SK-N-SH (cell line): ENCODE measurements at regions not wholly inside any gene's neighbourhood (a gene's known extent, or its start where the extent isn't known, plus 50 kb on each side); places are given as distances from the start of the nearest gene placed in this dataset.

Source experiments
- CTCF ChIA-PET: fragments of 300-600, 350-600 bp; formaldehyde crosslinking; extraction: SDS; loops from one replicate; lab custom pipeline; 2021; lab: Yijun Ruan, JAX
- POLR2A ChIA-PET: fragments of 350-600 bp; sonication (Branson Sonifier 250); formaldehyde crosslinking; extraction: SDS; loops from one replicate; lab custom pipeline; 2020; ENCODE audit warnings: antibody characterized with exemption, inconsistent platforms; lab: Yijun Ruan, JAX
- DNase-seq: peaks from one replicate; pipeline ENCODE4 v3.0.0; 2012
- H2AFZ ChIP-seq: fragments of 200-600 bp; sonication (generic); 2 replicates; pipeline ENCODE4 v1.8.1; 2016; ENCODE audit warnings: antibody characterized with exemption, mild to moderate bottlenecking, low read depth
- H3F3A ChIP-seq: fragments of 200-600 bp; sonication (generic); replicated peaks from 2 replicates; pipeline ENCODE3; 2016; ENCODE audit warnings: antibody characterized with exemption, mild to moderate bottlenecking; ENCODE audit not compliant: insufficient read depth
- H3K27ac ChIP-seq, 2 experiments: fragments of 200-500 bp in 1 of 2; fragments of 200-600 bp in 1 of 2; sonication (Bioruptor generic) in 1 of 2; sonication (generic), shearing (Covaris generic) in 1 of 2; 2 replicates each; pipeline versions ENCODE4 v1.5.1 to v1.6.1; 2014 to 2016; ENCODE audit warnings: low read depth in 2 of 2, inconsistent platforms in 1 of 2, low read length in 1 of 2, mild to moderate bottlenecking in 1 of 2, mixed read lengths in 1 of 2
- H3K27me3 ChIP-seq: fragments of 200-600 bp; sonication (generic), shearing (Covaris generic); 2 replicates; pipeline ENCODE4 v1.6.1; 2016; ENCODE audit warnings: mixed run types; ENCODE audit not compliant: insufficient read depth
- H3K36me3 ChIP-seq, 2 experiments: fragments of 200-500 bp in 1 of 2; fragments of 200-600 bp in 1 of 2; sonication (Bioruptor generic) in 1 of 2; sonication (generic) in 1 of 2; replicated peaks in 1 of 2; 2 replicates each; pipeline versions ENCODE3 to v1.5.1; 2014 to 2016; ENCODE audit warnings: low read length in 1 of 2, mild to moderate bottlenecking in 1 of 2; ENCODE audit not compliant: insufficient read depth in 2 of 2, control insufficient read depth in 1 of 2
- H3K4me1 ChIP-seq, 2 experiments: fragments of 200-500 bp in 1 of 2; fragments of 200-600 bp in 1 of 2; sonication (Bioruptor generic) in 1 of 2; sonication (generic), shearing (Covaris generic) in 1 of 2; 2 replicates each; pipeline versions ENCODE4 v1.5.1 to v1.6.1; 2014 to 2016; ENCODE audit warnings: low read depth in 1 of 2, low read length in 1 of 2, mixed run types in 1 of 2; ENCODE audit not compliant: insufficient read depth in 2 of 2, control insufficient read depth in 1 of 2
- H3K4me2 ChIP-seq: fragments of 200-600 bp; sonication (generic), shearing (Covaris generic); 2 replicates; pipeline ENCODE4 v1.6.1; 2017; ENCODE audit warnings: mixed run types
- H3K4me3 ChIP-seq, 2 experiments: fragments of 200-500 bp in 1 of 2; fragments of 200-600 bp in 1 of 2; sonication (Bioruptor generic) in 1 of 2; sonication (generic), shearing (Covaris generic) in 1 of 2; 2 replicates each; pipeline versions ENCODE4 v1.5.1 to v1.8.1; 2014 to 2016; ENCODE audit warnings: low read depth in 2 of 2, inconsistent platforms in 1 of 2, low read length in 1 of 2, mild to moderate bottlenecking in 1 of 2, mixed read lengths in 1 of 2, moderate library complexity in 1 of 2
- H3K79me2 ChIP-seq: fragments of 200-600 bp; sonication (generic); 2 replicates; pipeline ENCODE4 v1.8.1; 2017; ENCODE audit warnings: mild to moderate bottlenecking; ENCODE audit not compliant: insufficient read depth
- H3K9ac ChIP-seq: fragments of 200-600 bp; sonication (generic); 2 replicates; pipeline ENCODE4 v1.6.1; 2017; ENCODE audit warnings: mixed run types
- H3K9me2 ChIP-seq: fragments of 200-600 bp; sonication (generic); 2 replicates; pipeline ENCODE4 v1.6.1; 2017; ENCODE audit warnings: mixed run types
- H3K9me3 ChIP-seq: fragments of 200-600 bp; sonication (generic); 2 replicates; pipeline ENCODE4 v1.6.1; 2017; ENCODE audit warnings: mixed run types, mild to moderate bottlenecking, moderate library complexity
- H4K20me1 ChIP-seq: fragments of 200-600 bp; sonication (generic); 2 replicates; pipeline ENCODE4 v1.6.1; 2017; ENCODE audit warnings: mild to moderate bottlenecking, mixed run types; ENCODE audit not compliant: insufficient read depth
- EP300 ChIP-seq, 2 experiments: IDR thresholded peaks; 2 replicates each; pipeline versions ENCODE4 v1.4.0 to v1.6.1; 2012; ENCODE audit warnings: borderline replicate concordance in 1 of 2, low read depth in 1 of 2, low read length in 1 of 2
- EZH2phosphoT487 ChIP-seq: fragments of 200-600 bp; sonication (generic); IDR thresholded peaks from 2 replicates; pipeline ENCODE4 v1.6.1; 2017; ENCODE audit warnings: low read depth, mixed run types, mild to moderate bottlenecking, antibody characterized with exemption, moderate library complexity, borderline replicate concordance
- FOSL2 ChIP-seq: IDR thresholded peaks from 2 replicates; pipeline ENCODE4 v1.4.0; 2012; ENCODE audit warnings: low read depth, mild to moderate bottlenecking, moderate library complexity, borderline replicate concordance
- GABPA ChIP-seq: IDR thresholded peaks from 2 replicates; pipeline ENCODE4 v1.4.0; 2012; ENCODE audit warnings: low read depth, mild to moderate bottlenecking
- JUND ChIP-seq: IDR thresholded peaks from 2 replicates; pipeline ENCODE4 v1.4.0; 2012
- MXI1 ChIP-seq: IDR thresholded peaks from 2 replicates; pipeline ENCODE4 v1.6.1; 2012; ENCODE audit warnings: mild to moderate bottlenecking, low read depth, low read length, improper control_type of control experiment
- RAD21 ChIP-seq: IDR thresholded peaks from 2 replicates; pipeline ENCODE4 v1.6.1; 2012; ENCODE audit warnings: mild to moderate bottlenecking, low read length
- RCOR1 ChIP-seq: fragments of 150-350 bp; IDR thresholded peaks from 2 replicates; pipeline ENCODE4 v1.6.1; 2017; ENCODE audit warnings: antibody characterized with exemption, low read length
- RFX5 ChIP-seq: IDR thresholded peaks from 2 replicates; pipeline ENCODE4 v1.6.1; 2012; ENCODE audit warnings: mild to moderate bottlenecking, improper control_type of control experiment, low read length
- SIN3A ChIP-seq: IDR thresholded peaks from 2 replicates; pipeline ENCODE4 v1.6.1; 2012; ENCODE audit warnings: low read depth, mild to moderate bottlenecking, low read length, moderate library complexity, borderline replicate concordance
- SMC3 ChIP-seq: IDR thresholded peaks from 2 replicates; pipeline ENCODE4 v1.6.1; 2012; ENCODE audit warnings: low read depth, low read length, improper control_type of control experiment
- TAF1 ChIP-seq: IDR thresholded peaks from 2 replicates; pipeline ENCODE4 v1.6.1; 2012; ENCODE audit warnings: low read depth, mild to moderate bottlenecking, low read length, moderate library complexity, borderline replicate concordance
- TCF12 ChIP-seq: IDR thresholded peaks from 2 replicates; pipeline ENCODE4 v1.4.0; 2012
- YY1 ChIP-seq: IDR thresholded peaks from 2 replicates; pipeline ENCODE4 v1.4.0; 2012; ENCODE audit warnings: low read depth, mild to moderate bottlenecking
- WGBS: methylation state at CpG from one replicate; pipeline ENCODE4 v1.1.6; 2017; ENCODE audit warnings: low lambda C conversion rate; 5-methylcytosine and 5-hydroxymethylcytosine counted together
- TF ChIP-seq, protein P1 (sequence below): IDR thresholded peaks from 2 replicates; pipeline ENCODE4 v1.4.0; 2012; ENCODE audit warnings: low read depth, borderline replicate concordance
- TF ChIP-seq, protein P2 (sequence below): IDR thresholded peaks from 2 replicates; pipeline ENCODE4 v1.4.0; 2012; ENCODE audit warnings: low read depth, borderline replicate concordance
- TF ChIP-seq, protein P3 (sequence below): IDR thresholded peaks from 2 replicates; pipeline ENCODE4; 2012
- TF ChIP-seq, protein P4 (sequence below): IDR thresholded peaks from 2 replicates; pipeline ENCODE4 v1.6.1; 2012; ENCODE audit warnings: mild to moderate bottlenecking, low read depth, low read length, moderate library complexity

DNA sequence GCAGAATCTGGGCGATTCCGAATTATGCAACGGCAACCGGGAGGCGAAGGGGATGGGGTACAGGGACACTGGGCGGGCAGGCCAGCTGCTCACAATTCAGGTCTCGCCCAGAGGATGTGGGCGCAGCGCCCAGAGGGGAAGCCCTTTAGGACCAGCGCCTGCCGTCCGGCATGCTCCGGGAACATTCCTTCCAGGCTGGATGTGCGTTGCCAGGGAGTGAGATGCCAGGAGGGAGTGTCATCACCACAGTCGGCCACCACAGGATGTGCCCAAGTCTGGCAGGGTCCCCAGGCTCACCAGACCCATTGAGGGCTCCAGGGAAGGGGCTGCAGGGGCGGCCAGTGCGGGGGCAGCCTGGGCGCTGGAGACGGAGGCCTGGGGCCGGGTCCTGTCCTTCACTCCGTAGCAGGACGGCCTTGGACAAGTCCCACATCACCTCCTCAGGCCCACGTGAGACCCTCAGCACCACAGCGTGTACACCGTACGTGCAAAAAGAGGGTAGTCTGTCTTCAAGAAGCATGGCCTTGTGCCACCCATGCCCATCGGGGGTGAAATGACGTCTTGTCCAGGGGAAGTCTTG is 63.9 kb downstream of the FOXL3 start:
- no peak overlapping the region for H3K4me2 ChIP-seq
- no peak overlapping the region for H3K4me3 ChIP-seq
- no peak for TF ChIP-seq EZH2phosphoT487
- TF ChIP-seq TAF1, result no peak
- no peak for TF ChIP-seq RCOR1
- TF ChIP-seq, protein P1, sequence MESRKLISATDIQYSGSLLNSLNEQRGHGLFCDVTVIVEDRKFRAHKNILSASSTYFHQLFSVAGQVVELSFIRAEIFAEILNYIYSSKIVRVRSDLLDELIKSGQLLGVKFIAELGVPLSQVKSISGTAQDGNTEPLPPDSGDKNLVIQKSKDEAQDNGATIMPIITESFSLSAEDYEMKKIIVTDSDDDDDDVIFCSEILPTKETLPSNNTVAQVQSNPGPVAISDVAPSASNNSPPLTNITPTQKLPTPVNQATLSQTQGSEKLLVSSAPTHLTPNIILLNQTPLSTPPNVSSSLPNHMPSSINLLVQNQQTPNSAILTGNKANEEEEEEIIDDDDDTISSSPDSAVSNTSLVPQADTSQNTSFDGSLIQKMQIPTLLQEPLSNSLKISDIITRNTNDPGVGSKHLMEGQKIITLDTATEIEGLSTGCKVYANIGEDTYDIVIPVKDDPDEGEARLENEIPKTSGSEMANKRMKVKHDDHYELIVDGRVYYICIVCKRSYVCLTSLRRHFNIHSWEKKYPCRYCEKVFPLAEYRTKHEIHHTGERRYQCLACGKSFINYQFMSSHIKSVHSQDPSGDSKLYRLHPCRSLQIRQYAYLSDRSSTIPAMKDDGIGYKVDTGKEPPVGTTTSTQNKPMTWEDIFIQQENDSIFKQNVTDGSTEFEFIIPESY, result no peak
- no peak for TF ChIP-seq SMC3
- TF ChIP-seq EP300 (IDR thresholded peaks at IDR 0.05; ENCODE audit: borderline replicate concordance in 1 of 2, low read depth in 1 of 2, low read length in 1 of 2), result no peak
- no peak for TF ChIP-seq GABPA
- TF ChIP-seq FOSL2, result no peak
- no peaks in the 10 kb centered on the region for H4K20me1 ChIP-seq
- no peak for DNase-seq
- WGBS, result 73% methylated on average over 23 of the region's 28 CpGs
- no peaks in the 10 kb centered on the region for H3K79me2 ChIP-seq
- no peak overlapping the region for H3K9ac ChIP-seq
- H3K9me3 ChIP-seq, result no peaks in the 10 kb centered on the region
- ChIA-PET CTCF (interaction anchor here (0.6 to 1.1 kb wide), 2 partner anchors 20 to 32 kb away, joined by 3 to 4 read pairs; no protein-coding TSS in a partner anchor), POLR2A (no interaction called here)
- no peaks in the 10 kb centered on the region for H3K36me3 ChIP-seq
- no peaks in the 10 kb centered on the region for H3K9me2 ChIP-seq
- no peaks in the 10 kb centered on the region for H3K27me3 ChIP-seq
- H3K27ac ChIP-seq, result no peak overlapping the region
- no peaks in the 10 kb centered on the region for H3K4me1 ChIP-seq
- no peak overlapping the region for H2AFZ ChIP-seq
- no peaks in the 10 kb centered on the region for H3F3A ChIP-seq

DNA sequence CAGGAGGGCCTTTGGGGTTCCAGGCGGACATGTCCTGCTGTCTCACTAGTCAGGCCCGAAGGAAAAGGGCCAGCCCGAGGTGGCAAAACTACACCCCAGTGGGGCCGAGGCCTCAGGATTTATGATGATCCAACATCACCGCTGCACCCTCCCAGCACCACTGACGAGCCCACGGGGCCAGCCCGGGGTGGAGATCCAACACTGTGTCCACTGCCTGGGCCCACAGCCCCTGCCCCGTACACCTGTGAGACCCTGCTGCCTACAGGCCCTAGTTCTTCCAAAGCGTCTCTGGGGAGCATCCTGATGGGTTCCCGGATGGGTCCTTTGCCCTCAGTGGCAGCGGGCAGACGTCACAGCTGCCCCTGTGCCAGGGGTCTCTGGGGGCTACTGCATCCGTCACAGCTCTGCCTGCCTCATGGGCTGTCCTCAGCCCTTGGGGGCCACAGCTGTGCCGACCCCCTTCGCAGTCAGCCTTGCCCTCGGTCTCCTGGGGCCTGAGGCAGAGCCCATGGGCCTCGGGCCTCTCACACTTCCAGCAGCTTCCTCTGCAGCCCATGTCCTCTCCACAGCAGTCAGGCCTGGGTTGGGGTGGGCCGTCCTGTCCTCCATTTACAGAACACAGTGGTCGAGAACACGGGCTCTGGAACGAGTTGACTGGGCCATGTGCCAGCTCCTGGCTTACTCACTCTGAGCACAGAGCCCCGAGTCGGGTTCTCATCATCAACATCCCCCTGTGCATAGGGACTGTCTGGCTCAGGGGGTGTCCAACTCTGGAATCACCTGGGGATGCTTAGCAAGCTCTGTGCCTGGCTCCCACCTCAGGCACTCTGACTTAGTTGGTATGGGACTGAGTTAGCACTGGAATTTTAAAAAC is 64.9 kb downstream of the FOXL3 start:
- H3K4me1 ChIP-seq, result no peaks in the 10 kb centered on the region
- no peak overlapping the region for H2AFZ ChIP-seq
- no peak for DNase-seq
- no peaks in the 10 kb centered on the region for H4K20me1 ChIP-seq
- no peak overlapping the region for H3K4me3 ChIP-seq
- no peaks in the 10 kb centered on the region for H3F3A ChIP-seq
- POLR2A ChIA-PET, result no interaction called here
- H3K9me2 ChIP-seq, result no peaks in the 10 kb centered on the region
- no peak overlapping the region for H3K27ac ChIP-seq
- CTCF ChIA-PET, result no interaction called here
- H3K27me3 ChIP-seq, result no peaks in the 10 kb centered on the region
- no peaks in the 10 kb centered on the region for H3K9me3 ChIP-seq
- 73% methylated on average over 16 of the region's 24 CpGs for WGBS
- no peak overlapping the region for H3K4me2 ChIP-seq
- no peaks in the 10 kb centered on the region for H3K36me3 ChIP-seq
- H3K9ac ChIP-seq, result no peak overlapping the region
- H3K79me2 ChIP-seq, result no peaks in the 10 kb centered on the region
- TF ChIP-seq, protein P2, sequence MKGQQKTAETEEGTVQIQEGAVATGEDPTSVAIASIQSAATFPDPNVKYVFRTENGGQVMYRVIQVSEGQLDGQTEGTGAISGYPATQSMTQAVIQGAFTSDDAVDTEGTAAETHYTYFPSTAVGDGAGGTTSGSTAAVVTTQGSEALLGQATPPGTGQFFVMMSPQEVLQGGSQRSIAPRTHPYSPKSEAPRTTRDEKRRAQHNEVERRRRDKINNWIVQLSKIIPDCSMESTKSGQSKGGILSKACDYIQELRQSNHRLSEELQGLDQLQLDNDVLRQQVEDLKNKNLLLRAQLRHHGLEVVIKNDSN, result no peak
- no peak for TF ChIP-seq FOSL2
- TF ChIP-seq GABPA, result no peak
- no peak for TF ChIP-seq YY1
- no peak for TF ChIP-seq RAD21
- no peak for TF ChIP-seq SIN3A
- TF ChIP-seq, protein P3, sequence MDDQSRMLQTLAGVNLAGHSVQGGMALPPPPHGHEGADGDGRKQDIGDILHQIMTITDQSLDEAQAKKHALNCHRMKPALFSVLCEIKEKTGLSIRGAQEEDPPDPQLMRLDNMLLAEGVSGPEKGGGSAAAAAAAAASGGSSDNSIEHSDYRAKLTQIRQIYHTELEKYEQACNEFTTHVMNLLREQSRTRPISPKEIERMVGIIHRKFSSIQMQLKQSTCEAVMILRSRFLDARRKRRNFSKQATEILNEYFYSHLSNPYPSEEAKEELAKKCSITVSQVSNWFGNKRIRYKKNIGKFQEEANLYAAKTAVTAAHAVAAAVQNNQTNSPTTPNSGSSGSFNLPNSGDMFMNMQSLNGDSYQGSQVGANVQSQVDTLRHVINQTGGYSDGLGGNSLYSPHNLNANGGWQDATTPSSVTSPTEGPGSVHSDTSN, result no peak
- TF ChIP-seq TCF12, result no peak
- TF ChIP-seq EZH2phosphoT487, result no peak
- no peak for TF ChIP-seq JUND
- TF ChIP-seq MXI1, result no peak
- no peak for TF ChIP-seq RFX5
- TF ChIP-seq, protein P4, sequence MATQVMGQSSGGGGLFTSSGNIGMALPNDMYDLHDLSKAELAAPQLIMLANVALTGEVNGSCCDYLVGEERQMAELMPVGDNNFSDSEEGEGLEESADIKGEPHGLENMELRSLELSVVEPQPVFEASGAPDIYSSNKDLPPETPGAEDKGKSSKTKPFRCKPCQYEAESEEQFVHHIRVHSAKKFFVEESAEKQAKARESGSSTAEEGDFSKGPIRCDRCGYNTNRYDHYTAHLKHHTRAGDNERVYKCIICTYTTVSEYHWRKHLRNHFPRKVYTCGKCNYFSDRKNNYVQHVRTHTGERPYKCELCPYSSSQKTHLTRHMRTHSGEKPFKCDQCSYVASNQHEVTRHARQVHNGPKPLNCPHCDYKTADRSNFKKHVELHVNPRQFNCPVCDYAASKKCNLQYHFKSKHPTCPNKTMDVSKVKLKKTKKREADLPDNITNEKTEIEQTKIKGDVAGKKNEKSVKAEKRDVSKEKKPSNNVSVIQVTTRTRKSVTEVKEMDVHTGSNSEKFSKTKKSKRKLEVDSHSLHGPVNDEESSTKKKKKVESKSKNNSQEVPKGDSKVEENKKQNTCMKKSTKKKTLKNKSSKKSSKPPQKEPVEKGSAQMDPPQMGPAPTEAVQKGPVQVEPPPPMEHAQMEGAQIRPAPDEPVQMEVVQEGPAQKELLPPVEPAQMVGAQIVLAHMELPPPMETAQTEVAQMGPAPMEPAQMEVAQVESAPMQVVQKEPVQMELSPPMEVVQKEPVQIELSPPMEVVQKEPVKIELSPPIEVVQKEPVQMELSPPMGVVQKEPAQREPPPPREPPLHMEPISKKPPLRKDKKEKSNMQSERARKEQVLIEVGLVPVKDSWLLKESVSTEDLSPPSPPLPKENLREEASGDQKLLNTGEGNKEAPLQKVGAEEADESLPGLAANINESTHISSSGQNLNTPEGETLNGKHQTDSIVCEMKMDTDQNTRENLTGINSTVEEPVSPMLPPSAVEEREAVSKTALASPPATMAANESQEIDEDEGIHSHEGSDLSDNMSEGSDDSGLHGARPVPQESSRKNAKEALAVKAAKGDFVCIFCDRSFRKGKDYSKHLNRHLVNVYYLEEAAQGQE, result no peak
